ENCODE measurements at regions not wholly inside any gene's neighbourhood (a gene's known extent, or its start where the extent isn't known, plus 50 kb on each side); places are given as distances from the start of the nearest gene placed in this dataset.

DNA sequence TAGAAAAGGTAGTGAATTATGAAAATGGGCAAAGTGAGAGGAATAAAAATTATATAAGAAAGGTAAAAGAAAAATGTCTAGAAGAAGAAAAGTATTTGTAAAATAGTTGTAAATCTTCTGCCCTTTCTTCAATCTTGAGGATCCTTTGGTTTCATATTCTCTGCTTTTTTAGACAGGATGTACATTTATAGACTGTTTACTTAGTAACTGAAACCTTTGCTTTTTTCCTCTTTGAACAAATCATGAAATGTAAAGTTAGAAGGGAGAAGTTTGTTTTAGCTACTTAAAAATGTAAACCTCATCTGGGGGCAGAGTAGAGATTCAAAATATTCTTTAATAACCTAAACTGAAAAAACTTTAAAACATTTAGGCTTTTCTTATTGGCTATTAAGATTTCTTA lies 150.4 kb upstream of the ITGA4 start:
- intact Hi-C loops (cut with DNase I): loop anchor here in 1 of 10 donors (10.0 kb wide), 1 partner anchor 158 kb away; no protein-coding TSS in a partner anchor

DNA sequence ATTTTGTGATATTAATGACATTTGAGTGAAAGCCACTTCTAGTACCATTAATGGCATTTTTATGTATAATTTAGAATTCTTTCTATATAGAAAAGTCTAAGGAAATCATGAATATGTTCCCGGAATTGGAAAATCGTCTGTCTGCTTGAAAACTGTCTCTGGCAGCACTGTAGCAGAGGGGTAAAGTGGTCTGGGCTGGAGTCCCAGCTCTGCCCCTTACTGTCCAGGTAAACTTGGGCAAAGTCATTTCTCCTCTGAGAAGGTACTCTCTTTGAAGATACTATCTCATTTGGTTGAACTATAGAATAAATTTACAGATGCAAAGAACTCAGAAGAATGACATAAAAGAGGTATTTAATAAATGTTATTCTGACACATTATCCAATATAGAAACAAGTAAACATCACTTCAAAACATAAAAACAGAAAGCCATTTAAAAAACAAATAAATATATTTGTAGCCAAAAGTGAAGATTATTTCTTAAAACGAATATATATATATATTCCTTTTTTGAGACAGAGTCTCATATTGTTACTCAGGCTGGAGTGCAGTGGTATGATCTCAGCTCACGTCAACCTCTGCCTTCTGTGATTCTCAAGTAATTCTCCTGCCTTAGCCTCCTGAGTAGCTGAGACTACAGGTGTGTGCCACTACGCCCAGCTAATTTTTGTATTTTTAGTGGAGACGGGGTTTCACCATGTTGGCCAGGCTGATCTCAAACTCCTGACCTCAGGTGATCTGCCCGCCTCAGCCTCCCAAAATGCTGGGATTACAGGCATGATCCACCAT lies 149.8 kb upstream of the ITGA4 start:
- Histone ChIP-seq H3K27me3 (no peaks in the 10 kb centered on the region), H3K9me3 (no peaks in the 10 kb centered on the region), H3K27ac (peak overlapping the region in 2 of 12 donors; percentile 9 to 88), H3K4me3 (peak overlapping the region in 1 of 12 donors; percentile 7), H3K36me3 (no peaks in the 10 kb centered on the region), H3K4me1 (peaks cover 0 to 71% (median 7%) of the 10 kb centered on the region in 12 donors)
- intact Hi-C loops (cut with DNase I): loop anchor here in 1 of 10 donors (10.0 kb wide), 1 partner anchor 157 kb away; no protein-coding TSS in a partner anchor
- ATAC-seq (no peak), DNase-seq (no peak)
- TF ChIP-seq, protein P1, sequence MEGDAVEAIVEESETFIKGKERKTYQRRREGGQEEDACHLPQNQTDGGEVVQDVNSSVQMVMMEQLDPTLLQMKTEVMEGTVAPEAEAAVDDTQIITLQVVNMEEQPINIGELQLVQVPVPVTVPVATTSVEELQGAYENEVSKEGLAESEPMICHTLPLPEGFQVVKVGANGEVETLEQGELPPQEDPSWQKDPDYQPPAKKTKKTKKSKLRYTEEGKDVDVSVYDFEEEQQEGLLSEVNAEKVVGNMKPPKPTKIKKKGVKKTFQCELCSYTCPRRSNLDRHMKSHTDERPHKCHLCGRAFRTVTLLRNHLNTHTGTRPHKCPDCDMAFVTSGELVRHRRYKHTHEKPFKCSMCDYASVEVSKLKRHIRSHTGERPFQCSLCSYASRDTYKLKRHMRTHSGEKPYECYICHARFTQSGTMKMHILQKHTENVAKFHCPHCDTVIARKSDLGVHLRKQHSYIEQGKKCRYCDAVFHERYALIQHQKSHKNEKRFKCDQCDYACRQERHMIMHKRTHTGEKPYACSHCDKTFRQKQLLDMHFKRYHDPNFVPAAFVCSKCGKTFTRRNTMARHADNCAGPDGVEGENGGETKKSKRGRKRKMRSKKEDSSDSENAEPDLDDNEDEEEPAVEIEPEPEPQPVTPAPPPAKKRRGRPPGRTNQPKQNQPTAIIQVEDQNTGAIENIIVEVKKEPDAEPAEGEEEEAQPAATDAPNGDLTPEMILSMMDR (IDR thresholded peaks at IDR 0.05): no peak
- no peak for TF ChIP-seq POLR2A (IDR thresholded peaks at IDR 0.05)
- WGBS, 4 donors: 74 to 78% (median 76%) methylated on average over 7 of the region's 7 CpGs

More for the DNA sequence above, 150.4 kb upstream of the ITGA4 start:
- no peaks in the 10 kb centered on the region for H3K9me3 ChIP-seq
- no peaks in the 10 kb centered on the region for H3K27me3 ChIP-seq
- H3K4me3 ChIP-seq: peak overlapping the region in 1 of 12 donors; percentile 7
- peaks cover 0 to 67% (median 7%) of the 10 kb centered on the region in 12 donors for H3K4me1 ChIP-seq
- no peak for TF ChIP-seq POLR2A (IDR thresholded peaks at IDR 0.05)
- TF ChIP-seq, protein P1 (IDR thresholded peaks at IDR 0.05): no peak
- no peaks in the 10 kb centered on the region for H3K36me3 ChIP-seq
- peak overlapping the region in 3 of 12 donors; percentile 9 to 88 (median 47) for H3K27ac ChIP-seq
- no peak for ATAC-seq
- DNase-seq: no peak

DNA sequence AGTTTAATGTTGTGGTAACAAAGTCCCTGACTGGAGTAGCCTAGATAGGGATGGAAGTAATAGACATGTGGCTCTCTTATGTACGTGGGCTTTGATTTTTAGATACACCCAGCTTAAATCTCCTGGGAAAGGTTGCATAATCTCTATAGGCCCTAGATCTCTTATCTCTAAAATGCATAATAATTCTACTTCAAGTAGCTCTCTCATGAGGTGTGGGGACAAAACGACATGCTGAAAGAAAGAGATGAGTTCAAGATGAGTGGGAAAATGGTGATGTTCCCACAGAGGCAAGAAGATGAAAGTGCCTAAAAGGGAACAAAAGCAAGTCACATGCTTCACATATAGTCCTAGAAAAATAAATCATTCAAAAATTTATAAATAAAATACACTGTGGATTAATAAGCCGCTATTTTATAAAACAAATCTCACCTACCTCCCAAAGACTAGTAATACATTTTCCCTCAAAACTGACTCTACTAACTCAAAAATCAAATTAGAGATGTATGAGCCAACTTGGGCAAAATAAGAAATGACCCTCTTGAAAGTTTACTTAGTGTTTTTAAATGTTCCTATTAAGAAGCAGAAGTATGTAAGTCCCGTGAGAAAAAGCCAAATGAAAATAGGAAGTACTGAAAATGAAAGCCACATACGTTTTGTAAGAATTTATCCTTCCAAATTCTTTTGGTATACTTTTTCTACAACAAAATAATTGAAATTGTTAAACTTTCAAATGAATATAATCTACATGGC lies 148.2 kb upstream of the ITGA4 start:
- Histone ChIP-seq H3K4me1 (peaks cover 0 to 84% (median 7%) of the 10 kb centered on the region in 12 donors), H3K27me3 (no peaks in the 10 kb centered on the region), H3K4me3 (peak overlapping the region in 2 of 12 donors; percentile 5 to 48), H3K36me3 (no peaks in the 10 kb centered on the region), H3K27ac (peak overlapping the region in 1 of 12 donors; percentile 88), H3K9me3 (no peaks in the 10 kb centered on the region)
- TF ChIP-seq POLR2A (IDR thresholded peaks at IDR 0.05): no peak
- TF ChIP-seq, protein P1 (IDR thresholded peaks at IDR 0.05): no peak
- DNase-seq: no peak
- no peak for ATAC-seq
- 64 to 74% (median 69%) methylated on average over 5 of the region's 5 CpGs for WGBS, 4 donors
- intact Hi-C loops (cut with DNase I): loop anchor here in 1 of 10 donors (10.0 kb wide), 1 partner anchor 156 kb away; no protein-coding TSS in a partner anchor

DNA sequence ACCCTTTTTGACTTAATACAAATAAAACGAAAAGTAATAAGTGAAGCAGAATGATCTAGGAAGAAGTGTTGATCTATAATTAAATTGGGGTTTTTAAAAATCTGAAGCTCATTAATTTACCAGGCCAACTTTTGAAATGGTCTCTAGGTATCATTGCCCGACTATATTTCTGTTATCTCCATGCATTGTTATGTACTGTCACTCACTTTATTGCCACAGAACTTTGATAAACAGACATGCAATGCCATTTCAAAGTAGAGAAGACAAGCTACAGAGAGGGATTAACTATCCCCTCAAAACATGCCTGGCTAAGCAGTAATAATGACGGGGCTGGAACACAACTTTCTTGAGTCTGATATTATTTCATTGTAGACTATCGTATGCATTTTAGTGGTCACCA lies 147.6 kb upstream of the ITGA4 start:
- peak overlapping the region in 2 of 12 donors; percentile 5 to 48 for H3K4me3 ChIP-seq

More for the DNA sequence above, 147.6 kb upstream of the ITGA4 start:
- peaks cover 0 to 84% (median 7%) of the 10 kb centered on the region in 12 donors for H3K4me1 ChIP-seq
- H3K9me3 ChIP-seq: no peaks in the 10 kb centered on the region
- no peak for DNase-seq
- ATAC-seq: no peak
- TF ChIP-seq, protein P1 (IDR thresholded peaks at IDR 0.05): no peak
- no peak for TF ChIP-seq POLR2A (IDR thresholded peaks at IDR 0.05)
- peak overlapping the region in 2 of 12 donors; percentile 1 to 88 for H3K27ac ChIP-seq
- WGBS, 4 donors: 47 to 60% (median 56%) methylated on average over 4 of the region's 4 CpGs
- intact Hi-C loops (cut with DNase I): loop anchor here in 1 of 10 donors (10.0 kb wide), 1 partner anchor 155 kb away; no protein-coding TSS in a partner anchor
- no peaks in the 10 kb centered on the region for H3K27me3 ChIP-seq
- H3K36me3 ChIP-seq: no peaks in the 10 kb centered on the region

Data from heart left ventricle (tissue), 16 donors.